OCI-LY3 (cell line): ENCODE measurements at regions not wholly inside any gene's neighbourhood (a gene's known extent, or its start where the extent isn't known, plus 50 kb on each side); places are given as distances from the start of the nearest gene placed in this dataset.

Source experiments
- H2AFZ ChIP-seq: fragments of 200-600, 300-600 bp; shearing (Covaris generic); 2 replicates; pipeline ENCODE4 v1.6.0; 2014; ENCODE audit warnings: antibody characterized with exemption, low read depth, low read length
- H3K27ac ChIP-seq: fragments of 200-600, 300-600 bp; sonication (generic); 2 replicates; pipeline ENCODE4 v1.5.1; 2014; ENCODE audit warnings: mild to moderate bottlenecking, low read length, moderate library complexity, mixed read lengths
- H3K27me3 ChIP-seq: fragments of 200-600, 300-600 bp; sonication (generic); 2 replicates; pipeline ENCODE4 v1.6.1; 2014; ENCODE audit warnings: low read depth, low read length, mixed read lengths
- H3K36me3 ChIP-seq: fragments of 200-600, 300-600 bp; sonication (generic); replicated peaks from 2 replicates; pipeline ENCODE3; 2014; ENCODE audit warnings: low read depth, low read length, mixed read lengths
- H3K4me1 ChIP-seq: fragments of 300-600, 200-600 bp; sonication (generic); 2 replicates; pipeline ENCODE4 v1.6.1; 2014; ENCODE audit warnings: low read length, mixed read lengths
- H3K4me2 ChIP-seq: fragments of 200-600, 300-600 bp; sonication (generic); 2 replicates; pipeline ENCODE4 v1.6.1; 2014; ENCODE audit warnings: low read length, mixed read lengths
- H3K4me3 ChIP-seq: fragments of 300-600, 200-600 bp; sonication (generic); 2 replicates; pipeline ENCODE4 v1.5.1; 2014; ENCODE audit warnings: antibody characterized with exemption, mild to moderate bottlenecking, low read length, moderate library complexity
- H3K79me2 ChIP-seq: fragments of 300-600, 200-600 bp; shearing (Covaris generic); 2 replicates; pipeline ENCODE4 v1.6.1; 2014; ENCODE audit warnings: mild to moderate bottlenecking, low read length, mixed read lengths
- H3K9ac ChIP-seq: fragments of 300-600, 200-600 bp; shearing (Covaris generic); 2 replicates; pipeline ENCODE4 v1.6.0; 2014; ENCODE audit warnings: mild to moderate bottlenecking, low read length, moderate library complexity
- H3K9me3 ChIP-seq: fragments of 200-600, 300-600 bp; shearing (Covaris generic); 2 replicates; pipeline ENCODE4 v1.6.1; 2014; ENCODE audit warnings: low read length, mixed read lengths; ENCODE audit not compliant: insufficient read depth
- H4K20me1 ChIP-seq: fragments of 200-600, 300-600 bp; sonication (generic); 2 replicates; pipeline ENCODE4 v1.6.1; 2016; ENCODE audit warnings: low read length, mixed read lengths; ENCODE audit not compliant: insufficient read depth
- EZH2phosphoT487 ChIP-seq: fragments of 200-600 bp; shearing (Covaris generic); IDR thresholded peaks from 2 replicates; pipeline ENCODE4 v1.6.1; 2018; ENCODE audit warnings: antibody characterized with exemption, mixed run types, low read depth
- TF ChIP-seq, protein P1 (sequence below): fragments of 200-600, 300-600 bp; sonication (generic); IDR thresholded peaks from 2 replicates; pipeline ENCODE4 v1.5.1; 2014; ENCODE audit warnings: antibody characterized with exemption, low read length, low read depth

DNA sequence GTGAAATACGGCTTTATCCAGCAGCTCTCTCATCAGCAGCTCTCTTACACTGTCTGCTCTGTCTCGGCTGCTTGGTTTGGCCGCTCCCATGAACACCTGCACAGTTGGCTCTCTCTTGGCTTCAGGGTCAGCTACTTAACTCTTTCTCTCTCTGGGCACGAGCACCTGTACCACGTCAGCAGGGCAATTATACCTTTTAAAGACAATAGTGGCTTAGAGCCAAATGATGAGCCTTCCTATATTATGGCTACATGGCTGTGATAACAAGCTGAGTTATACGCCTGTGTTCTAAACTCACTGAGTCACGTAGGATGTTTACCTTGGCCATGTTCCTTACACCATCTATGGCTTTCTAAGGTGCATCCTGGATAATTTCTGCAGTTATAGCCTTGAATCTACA, 69.2 kb upstream of the CTNND2 start:
- H3K27ac ChIP-seq: no peak overlapping the region
- no peaks in the 10 kb centered on the region for H3K4me1 ChIP-seq
- H3K9ac ChIP-seq: no peak overlapping the region
- H3K4me3 ChIP-seq: no peak overlapping the region
- TF ChIP-seq EZH2phosphoT487: no peak
- TF ChIP-seq, protein P1, sequence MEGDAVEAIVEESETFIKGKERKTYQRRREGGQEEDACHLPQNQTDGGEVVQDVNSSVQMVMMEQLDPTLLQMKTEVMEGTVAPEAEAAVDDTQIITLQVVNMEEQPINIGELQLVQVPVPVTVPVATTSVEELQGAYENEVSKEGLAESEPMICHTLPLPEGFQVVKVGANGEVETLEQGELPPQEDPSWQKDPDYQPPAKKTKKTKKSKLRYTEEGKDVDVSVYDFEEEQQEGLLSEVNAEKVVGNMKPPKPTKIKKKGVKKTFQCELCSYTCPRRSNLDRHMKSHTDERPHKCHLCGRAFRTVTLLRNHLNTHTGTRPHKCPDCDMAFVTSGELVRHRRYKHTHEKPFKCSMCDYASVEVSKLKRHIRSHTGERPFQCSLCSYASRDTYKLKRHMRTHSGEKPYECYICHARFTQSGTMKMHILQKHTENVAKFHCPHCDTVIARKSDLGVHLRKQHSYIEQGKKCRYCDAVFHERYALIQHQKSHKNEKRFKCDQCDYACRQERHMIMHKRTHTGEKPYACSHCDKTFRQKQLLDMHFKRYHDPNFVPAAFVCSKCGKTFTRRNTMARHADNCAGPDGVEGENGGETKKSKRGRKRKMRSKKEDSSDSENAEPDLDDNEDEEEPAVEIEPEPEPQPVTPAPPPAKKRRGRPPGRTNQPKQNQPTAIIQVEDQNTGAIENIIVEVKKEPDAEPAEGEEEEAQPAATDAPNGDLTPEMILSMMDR: no peak
- H3K4me2 ChIP-seq: no peak overlapping the region
- no peaks in the 10 kb centered on the region for H3K36me3 ChIP-seq
- H3K79me2 ChIP-seq: no peaks in the 10 kb centered on the region
- H2AFZ ChIP-seq: no peak overlapping the region
- no peaks in the 10 kb centered on the region for H4K20me1 ChIP-seq
- no peaks in the 10 kb centered on the region for H3K9me3 ChIP-seq
- H3K27me3 ChIP-seq: no peaks in the 10 kb centered on the region

DNA sequence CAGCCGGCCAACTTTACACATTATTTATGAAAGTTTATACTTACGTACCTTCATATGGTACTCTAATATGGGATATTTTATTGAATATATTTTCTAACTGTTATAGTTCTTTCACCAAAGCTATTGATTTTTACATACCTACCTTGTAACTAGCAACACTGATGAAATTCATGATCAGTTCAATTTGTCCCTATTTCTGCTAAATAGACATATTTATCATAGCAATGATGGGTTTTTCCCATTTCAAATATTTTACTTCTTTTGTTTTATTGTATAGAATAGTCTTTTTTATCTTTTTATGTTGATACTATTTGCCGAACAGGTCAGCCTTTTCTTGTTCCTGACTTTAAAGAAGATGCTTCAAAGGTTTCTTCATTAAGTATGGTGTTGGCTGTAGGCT, 59.0 kb upstream of the CTNND2 start:
- Histone ChIP-seq H3K9ac (no peak overlapping the region), H4K20me1 (no peaks in the 10 kb centered on the region)

DNA sequence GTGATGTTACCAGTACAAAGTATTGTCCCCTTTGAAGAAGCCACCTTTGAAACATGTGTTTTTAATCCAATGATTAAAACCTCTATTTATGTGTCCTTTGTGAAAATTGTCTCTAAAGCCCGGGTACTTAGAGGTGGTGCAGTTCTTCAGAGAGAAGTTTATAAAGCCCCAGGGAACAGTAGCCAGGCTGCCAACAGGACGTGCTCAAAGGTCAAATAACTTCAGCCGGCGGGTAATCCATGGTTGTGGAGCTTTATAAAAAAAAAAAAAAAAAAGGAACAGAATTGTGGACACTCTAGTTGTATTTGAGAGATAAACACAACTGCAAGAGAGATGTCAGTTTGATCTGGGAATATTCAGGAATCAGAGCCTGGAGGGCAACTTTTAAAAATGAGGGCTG, 57.9 kb upstream of the CTNND2 start:
- no peaks in the 10 kb centered on the region for H3K36me3 ChIP-seq
- no peaks in the 10 kb centered on the region for H4K20me1 ChIP-seq
- no peaks in the 10 kb centered on the region for H3K27me3 ChIP-seq
- no peak overlapping the region for H3K27ac ChIP-seq
- TF ChIP-seq, protein P1: no peak
- TF ChIP-seq EZH2phosphoT487: no peak
- H3K9ac ChIP-seq: no peak overlapping the region
- no peaks in the 10 kb centered on the region for H3K79me2 ChIP-seq
- no peak overlapping the region for H2AFZ ChIP-seq
- no peak overlapping the region for H3K4me3 ChIP-seq
- no peak overlapping the region for H3K4me2 ChIP-seq
- H3K4me1 ChIP-seq: no peaks in the 10 kb centered on the region
- H3K9me3 ChIP-seq: no peaks in the 10 kb centered on the region

More for the DNA sequence above, 59.0 kb upstream of the CTNND2 start:
- Histone ChIP-seq H3K79me2 (no peaks in the 10 kb centered on the region), H3K4me3 (no peak overlapping the region), H3K4me2 (no peak overlapping the region), H2AFZ (no peak overlapping the region), H3K27me3 (no peaks in the 10 kb centered on the region), H3K36me3 (no peaks in the 10 kb centered on the region), H3K27ac (no peak overlapping the region), H3K9me3 (no peaks in the 10 kb centered on the region), H3K4me1 (no peaks in the 10 kb centered on the region)
- TF ChIP-seq EZH2phosphoT487: no peak

DNA sequence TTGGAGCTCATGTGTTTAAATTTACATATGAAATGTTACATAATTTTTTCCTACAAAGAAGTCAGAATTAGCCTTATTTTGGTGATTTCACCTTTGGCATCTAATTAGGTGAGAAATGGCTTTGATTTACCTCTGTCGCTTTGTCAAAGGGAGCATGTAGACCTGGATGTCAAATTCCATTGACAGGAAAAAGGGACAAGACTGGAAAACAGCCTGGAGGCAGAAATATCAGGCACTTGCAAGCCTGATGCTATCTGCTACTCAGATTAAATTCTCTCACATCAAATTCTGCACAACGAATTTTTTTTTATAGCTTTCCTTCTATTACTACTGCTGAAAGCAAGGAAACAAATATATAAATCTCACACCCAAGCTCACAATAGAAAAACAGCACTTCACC, 54.1 kb upstream of the CTNND2 start:
- Histone ChIP-seq H2AFZ (no peak overlapping the region), H3K36me3 (no peaks in the 10 kb centered on the region), H4K20me1 (no peaks in the 10 kb centered on the region), H3K9me3 (no peaks in the 10 kb centered on the region), H3K9ac (no peak overlapping the region), H3K4me3 (no peak overlapping the region), H3K4me1 (no peaks in the 10 kb centered on the region), H3K27me3 (no peaks in the 10 kb centered on the region), H3K27ac (no peak overlapping the region), H3K4me2 (no peak overlapping the region), H3K79me2 (no peaks in the 10 kb centered on the region)
- no peak for TF ChIP-seq EZH2phosphoT487
- TF ChIP-seq, protein P1: no peak

DNA sequence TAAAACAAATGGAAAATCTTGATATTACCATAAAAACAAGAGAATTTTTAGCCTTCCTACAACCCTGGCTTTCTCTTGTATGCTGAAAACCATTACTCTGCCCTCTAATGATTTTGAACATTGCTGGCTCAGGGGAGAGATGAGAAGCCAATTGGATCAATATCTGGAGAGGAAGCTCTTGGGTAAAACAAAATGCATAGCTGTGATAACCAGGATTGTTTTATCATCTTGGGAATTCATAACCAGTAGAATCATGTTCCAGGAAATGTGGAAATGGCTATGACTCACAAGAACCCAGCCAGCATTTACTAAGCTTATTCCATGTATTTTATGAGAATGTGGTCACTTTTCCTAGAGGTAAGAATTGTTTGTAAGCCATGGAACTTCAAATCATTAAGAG, 51.1 kb upstream of the CTNND2 start:
- Histone ChIP-seq H2AFZ (no peak overlapping the region), H3K36me3 (no peaks in the 10 kb centered on the region), H3K4me2 (no peak overlapping the region), H3K4me3 (no peak overlapping the region), H4K20me1 (no peaks in the 10 kb centered on the region), H3K9ac (no peak overlapping the region), H3K27me3 (no peaks in the 10 kb centered on the region), H3K27ac (no peak overlapping the region), H3K4me1 (no peaks in the 10 kb centered on the region), H3K79me2 (no peaks in the 10 kb centered on the region), H3K9me3 (no peaks in the 10 kb centered on the region)
- TF ChIP-seq, protein P1: no peak
- TF ChIP-seq EZH2phosphoT487: no peak
